Mesothelial cell of epicardium (in vitro differentiated cells): ENCODE measurements at regions not wholly inside any gene's neighbourhood (a gene's known extent, or its start where the extent isn't known, plus 50 kb on each side); places are given as distances from the start of the nearest gene placed in this dataset.

Experiments used
- DNase-seq, 2 experiments: peaks; one replicate each; pipeline ENCODE4 v3.0.0; 2021; ENCODE audit warnings: low spot score in 2 of 2; ENCODE audit not compliant: unreplicated experiment in 2 of 2
- H3K27ac Mint-ChIP-seq: 2 replicates; pipeline ENCODE4 v1.8.0; 2021; ENCODE audit warnings: mixed read lengths
- H3K27me3 Mint-ChIP-seq: 2 replicates; pipeline ENCODE4 v1.8.0; 2021; ENCODE audit warnings: low read depth, mixed read lengths
- H3K36me3 Mint-ChIP-seq: 2 replicates; pipeline ENCODE4 v1.8.0; 2021; ENCODE audit warnings: mixed read lengths
- H3K4me1 Mint-ChIP-seq: 2 replicates; pipeline ENCODE4 v1.8.0; 2021; ENCODE audit warnings: mixed read lengths
- H3K4me3 Mint-ChIP-seq: 2 replicates; pipeline ENCODE4 v1.8.0; 2021; ENCODE audit warnings: mild to moderate bottlenecking, moderate library complexity, mixed read lengths
- H3K9me3 Mint-ChIP-seq: 2 replicates; pipeline ENCODE4 v1.8.0; 2021; ENCODE audit warnings: mixed read lengths
- TF ChIP-seq, protein P1 (sequence below): fragments of 200-600 bp; sonication (generic); IDR thresholded peaks from one replicate; pipeline ENCODE4 v1.5.0; 2021; ENCODE audit warnings: antibody characterized with exemption; ENCODE audit not compliant: unreplicated experiment

DNA sequence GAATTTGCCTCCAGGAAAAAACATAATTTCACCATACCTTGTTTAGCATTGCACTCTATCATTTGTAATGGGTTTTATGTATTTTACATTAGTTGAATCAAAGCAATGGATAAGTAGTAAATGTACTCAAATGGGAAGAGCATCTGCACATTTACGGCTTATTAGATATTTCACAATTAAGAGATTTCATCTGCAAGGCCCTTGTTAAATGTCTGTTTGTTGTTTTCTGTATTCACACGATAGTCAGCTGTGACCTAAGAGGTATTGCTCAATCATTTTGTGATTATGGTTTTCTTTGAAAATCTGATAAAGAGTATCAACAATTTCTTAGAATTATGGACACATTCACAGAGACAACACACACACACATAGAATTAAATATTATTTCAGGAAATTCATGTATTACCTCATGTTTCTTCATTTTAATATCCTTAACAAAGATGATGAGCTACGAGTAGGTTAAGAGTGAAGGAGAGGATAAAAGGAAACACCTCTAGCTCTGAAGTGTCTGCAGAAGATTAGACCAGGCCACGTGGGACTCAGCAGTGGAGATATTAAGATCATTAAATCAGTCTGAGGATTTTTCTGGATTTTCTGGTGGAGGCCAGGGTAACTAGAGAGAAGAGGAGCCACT, 121.9 kb upstream of the POU1F1 start:
- Mint-ChIP-seq H3K27ac (no peak overlapping the region), H3K27me3 (peaks cover 2% of the 10 kb centered on the region), H3K36me3 (no peaks in the 10 kb centered on the region), H3K9me3 (peaks cover 32% of the 10 kb centered on the region), H3K4me1 (no peaks in the 10 kb centered on the region), H3K4me3 (no peak overlapping the region)
- TF ChIP-seq, protein P1, sequence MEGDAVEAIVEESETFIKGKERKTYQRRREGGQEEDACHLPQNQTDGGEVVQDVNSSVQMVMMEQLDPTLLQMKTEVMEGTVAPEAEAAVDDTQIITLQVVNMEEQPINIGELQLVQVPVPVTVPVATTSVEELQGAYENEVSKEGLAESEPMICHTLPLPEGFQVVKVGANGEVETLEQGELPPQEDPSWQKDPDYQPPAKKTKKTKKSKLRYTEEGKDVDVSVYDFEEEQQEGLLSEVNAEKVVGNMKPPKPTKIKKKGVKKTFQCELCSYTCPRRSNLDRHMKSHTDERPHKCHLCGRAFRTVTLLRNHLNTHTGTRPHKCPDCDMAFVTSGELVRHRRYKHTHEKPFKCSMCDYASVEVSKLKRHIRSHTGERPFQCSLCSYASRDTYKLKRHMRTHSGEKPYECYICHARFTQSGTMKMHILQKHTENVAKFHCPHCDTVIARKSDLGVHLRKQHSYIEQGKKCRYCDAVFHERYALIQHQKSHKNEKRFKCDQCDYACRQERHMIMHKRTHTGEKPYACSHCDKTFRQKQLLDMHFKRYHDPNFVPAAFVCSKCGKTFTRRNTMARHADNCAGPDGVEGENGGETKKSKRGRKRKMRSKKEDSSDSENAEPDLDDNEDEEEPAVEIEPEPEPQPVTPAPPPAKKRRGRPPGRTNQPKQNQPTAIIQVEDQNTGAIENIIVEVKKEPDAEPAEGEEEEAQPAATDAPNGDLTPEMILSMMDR: no peak
- no peak for DNase-seq

DNA sequence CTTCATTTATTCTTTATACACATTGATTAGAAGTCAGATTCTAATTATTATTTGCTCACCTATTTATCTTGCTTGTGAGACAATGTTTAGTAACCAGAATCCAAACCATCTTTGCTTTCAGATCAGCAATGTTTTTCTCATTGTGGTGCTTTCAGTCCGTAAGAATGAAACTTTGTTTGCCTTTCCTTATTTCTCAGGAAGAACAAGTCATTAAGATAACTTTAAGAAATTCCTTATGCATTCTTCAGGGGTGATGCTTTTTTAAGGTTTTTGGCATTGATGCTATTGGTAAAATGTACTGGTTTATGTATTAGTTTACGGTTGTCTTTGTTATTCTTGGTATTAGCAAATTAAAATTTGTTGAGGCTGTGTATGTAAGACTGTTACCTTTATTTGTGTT, 120.8 kb upstream of the POU1F1 start:
- no peak for DNase-seq
- Mint-ChIP-seq H3K4me3 (no peak overlapping the region), H3K9me3 (peaks cover 29% of the 10 kb centered on the region), H3K27ac (no peak overlapping the region), H3K27me3 (peaks cover 2% of the 10 kb centered on the region), H3K36me3 (no peaks in the 10 kb centered on the region), H3K4me1 (no peaks in the 10 kb centered on the region)
- TF ChIP-seq, protein P1: no peak

DNA sequence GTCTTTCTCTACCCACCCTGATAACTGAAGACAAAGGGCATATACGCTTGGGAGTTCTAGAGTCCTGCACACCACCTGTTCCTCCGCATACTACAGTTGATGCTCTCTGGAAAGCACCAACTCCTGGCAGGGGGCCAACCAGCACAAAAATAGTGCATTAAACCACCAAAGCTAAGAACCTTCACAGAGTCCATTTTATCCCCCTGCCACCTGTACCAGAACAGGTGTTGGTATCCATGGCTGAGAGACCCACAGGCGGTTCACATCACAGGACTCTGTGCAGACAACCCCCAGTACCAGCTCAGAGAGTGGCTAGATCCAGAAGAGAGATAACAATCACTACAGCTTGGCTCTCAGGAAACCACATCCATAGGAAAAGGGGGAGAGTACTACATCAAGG, 114.4 kb upstream of the POU1F1 start:
- no peak for DNase-seq
- TF ChIP-seq, protein P1: no peak
- H3K4me3 Mint-ChIP-seq: no peak overlapping the region
- H3K27me3 Mint-ChIP-seq: no peaks in the 10 kb centered on the region
- no peaks in the 10 kb centered on the region for H3K4me1 Mint-ChIP-seq
- no peaks in the 10 kb centered on the region for H3K36me3 Mint-ChIP-seq
- peaks cover 30% of the 10 kb centered on the region for H3K9me3 Mint-ChIP-seq
- no peak overlapping the region for H3K27ac Mint-ChIP-seq

DNA sequence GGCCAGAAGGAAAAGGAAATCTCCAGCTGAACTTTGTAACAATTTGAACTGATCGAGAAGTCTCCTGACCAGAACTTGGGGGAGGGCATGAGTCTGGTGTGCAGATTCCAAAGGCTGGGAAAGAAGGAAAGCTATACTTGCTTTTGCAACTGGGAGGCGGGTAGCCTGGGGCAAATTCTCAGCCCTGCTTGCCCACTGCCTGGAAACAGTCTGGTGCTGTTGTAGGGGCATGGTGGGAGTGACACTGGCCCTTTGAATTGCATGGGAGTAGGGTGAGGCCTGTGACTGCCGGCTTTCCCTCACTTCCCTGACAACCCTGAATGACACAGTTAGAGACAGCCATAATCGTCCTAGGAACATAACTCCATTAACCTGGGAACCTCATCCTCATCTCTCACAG, 114.0 kb upstream of the POU1F1 start:
- Mint-ChIP-seq H3K27ac (no peak overlapping the region), H3K4me3 (no peak overlapping the region), H3K9me3 (peaks cover 30% of the 10 kb centered on the region), H3K36me3 (no peaks in the 10 kb centered on the region), H3K4me1 (no peaks in the 10 kb centered on the region), H3K27me3 (no peaks in the 10 kb centered on the region)
- DNase-seq: no peak
- TF ChIP-seq, protein P1: no peak

DNA sequence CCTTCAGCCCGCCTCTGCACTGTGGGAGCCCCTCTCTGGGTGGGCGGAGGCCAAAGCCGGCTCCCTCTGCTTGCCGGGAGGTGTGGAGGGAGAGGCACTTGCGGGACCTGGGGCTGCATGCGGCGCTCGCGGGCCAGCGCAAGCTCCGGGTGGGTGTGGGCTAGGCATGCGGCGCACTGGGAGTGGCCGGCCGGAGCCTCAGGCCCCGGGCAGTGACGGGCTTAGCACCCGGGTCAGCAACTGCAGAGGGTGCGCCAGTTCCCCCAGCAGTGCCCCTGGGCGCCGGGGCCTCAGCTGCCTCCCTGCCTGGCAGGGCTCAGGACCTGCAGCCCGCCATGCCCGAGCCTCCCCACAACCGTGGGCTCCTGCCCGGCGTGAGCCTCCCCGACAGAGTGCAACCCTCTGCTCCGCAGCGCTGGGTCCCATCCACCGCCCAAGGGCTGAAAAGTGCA, 98.9 kb upstream of the POU1F1 start:
- no peak overlapping the region for H3K4me3 Mint-ChIP-seq
- no peaks in the 10 kb centered on the region for H3K36me3 Mint-ChIP-seq
- H3K27me3 Mint-ChIP-seq: no peaks in the 10 kb centered on the region
- peaks cover 4% of the 10 kb centered on the region for H3K9me3 Mint-ChIP-seq
- peaks cover 2% of the 10 kb centered on the region for H3K4me1 Mint-ChIP-seq
- TF ChIP-seq, protein P1: no peak
- DNase-seq: no peak
- no peak overlapping the region for H3K27ac Mint-ChIP-seq

DNA sequence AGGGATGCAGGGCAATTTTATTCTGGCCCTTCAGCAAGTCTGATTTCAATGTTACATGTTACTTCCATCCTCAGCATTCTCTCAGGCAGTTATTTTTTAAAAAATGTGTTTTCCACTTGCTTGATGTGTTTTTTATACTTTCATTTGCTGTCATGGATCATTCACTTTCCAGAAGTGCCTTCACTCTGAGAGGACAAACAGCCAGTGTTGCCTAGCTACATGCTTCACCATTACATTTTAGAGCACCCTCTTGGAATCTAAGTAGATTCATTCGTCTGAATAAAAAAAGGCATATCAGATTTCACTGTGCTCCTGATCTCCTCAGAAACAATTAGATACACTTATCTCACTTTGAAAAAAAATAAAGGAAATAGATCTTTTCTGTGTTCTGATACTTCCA, 93.6 kb upstream of the POU1F1 start:
- DNase-seq: no peak
- Mint-ChIP-seq H3K9me3 (peaks cover 12% of the 10 kb centered on the region), H3K27me3 (no peaks in the 10 kb centered on the region), H3K4me1 (peaks cover 22% of the 10 kb centered on the region), H3K4me3 (no peak overlapping the region), H3K36me3 (no peaks in the 10 kb centered on the region), H3K27ac (no peak overlapping the region)
- TF ChIP-seq, protein P1: no peak
